HG03442 (cell line): ENCODE measurements at regions not wholly inside any gene's neighbourhood (a gene's known extent, or its start where the extent isn't known, plus 50 kb on each side); places are given as distances from the start of the nearest gene placed in this dataset.

ENCODE experiments used
- ATAC-seq: cut with Tn5 transposase; IDR thresholded peaks from one replicate; pipeline ENCODE4 v1.9.1; 2021; ENCODE audit warnings: mild to moderate bottlenecking, moderate library complexity; ENCODE audit not compliant: unreplicated experiment

- no peak for ATAC-seq
Measured at GRCh38 chr2:5913711-5914395, 221.7 kb downstream of the SOX11 start.

- ATAC-seq = no peak
Measured at GRCh38 chr2:5914811-5915611, 222.8 kb downstream of the SOX11 start.

GRCh38 chr2:5915881-5916310 is 223.7 kb downstream of the SOX11 start:
- no peak for ATAC-seq

DNA sequence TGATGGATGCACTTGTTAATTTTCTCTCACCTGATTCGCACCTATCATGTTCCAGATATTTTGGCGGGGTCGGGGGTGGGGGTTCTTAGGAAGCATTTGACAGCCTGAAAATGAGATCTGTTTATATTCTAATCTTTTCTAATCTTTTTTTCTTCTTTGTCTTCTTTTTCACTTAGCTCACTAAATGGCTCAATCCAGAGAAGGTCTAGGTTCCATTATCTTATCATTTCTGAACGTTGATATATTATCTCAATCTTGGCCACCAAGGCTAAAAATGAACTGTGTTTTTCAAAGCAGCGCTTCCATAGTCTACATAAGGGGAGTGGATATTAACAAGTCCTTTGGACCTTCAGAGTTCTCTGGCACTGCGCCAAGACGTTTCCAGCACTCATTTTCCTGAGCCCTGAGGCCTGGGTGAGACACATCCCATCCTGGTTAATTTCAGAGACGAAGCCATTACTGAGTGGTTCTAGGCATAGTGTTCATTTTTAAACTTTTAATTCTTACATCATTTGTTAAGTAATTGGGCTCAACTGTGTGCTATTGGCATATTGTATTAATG is 229.0 kb downstream of the SOX11 start:
- no peak for ATAC-seq

DNA sequence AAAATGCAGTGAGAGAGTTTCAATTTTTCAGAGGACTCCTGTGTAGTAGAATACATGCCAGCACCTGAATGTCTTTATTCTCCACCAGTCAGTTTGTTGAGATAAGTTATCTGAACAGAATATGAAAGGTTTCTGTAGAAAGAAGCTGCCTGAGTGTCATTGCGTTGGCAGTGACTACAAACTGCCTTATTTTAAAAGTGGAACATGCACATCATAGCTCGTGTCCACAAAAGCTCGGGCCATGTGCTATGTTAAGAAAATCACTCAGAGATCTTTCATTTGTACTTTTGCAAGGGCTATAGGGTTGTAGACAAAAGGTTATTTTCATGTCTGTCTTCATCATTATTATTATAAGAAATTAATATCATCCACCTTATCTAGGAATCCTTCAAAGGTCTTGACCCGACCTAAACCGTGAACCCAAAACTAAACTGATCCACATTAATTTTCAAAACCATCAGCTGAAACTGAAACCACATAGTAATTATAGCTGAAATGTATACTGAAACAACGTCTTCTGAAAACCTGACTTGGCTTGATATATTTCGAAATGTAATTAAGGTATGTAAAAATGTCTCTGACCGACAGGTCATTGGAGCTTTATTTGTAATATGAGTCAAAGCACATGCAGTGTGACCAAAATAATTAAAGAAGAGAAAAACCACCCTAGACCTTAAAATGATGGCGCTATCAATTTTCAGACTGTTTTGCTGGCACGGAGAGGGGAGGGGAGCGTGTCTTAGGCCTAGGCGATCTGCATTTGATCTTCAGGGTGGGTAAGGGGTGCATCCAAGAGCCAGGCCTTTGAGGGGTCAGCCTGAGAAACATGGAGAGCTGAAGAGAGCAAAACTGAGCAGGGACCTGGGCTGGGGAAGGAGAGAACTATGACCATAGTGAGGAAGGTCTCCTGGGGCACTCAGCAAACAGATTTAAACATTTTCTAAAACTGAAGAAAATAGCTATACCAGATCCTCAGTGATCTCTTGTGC is 232.1 kb downstream of the SOX11 start:
- ATAC-seq = no peak

- ATAC-seq = no peak
Measured at GRCh38 chr2:5925604-5926003, 233.4 kb downstream of the SOX11 start.

DNA sequence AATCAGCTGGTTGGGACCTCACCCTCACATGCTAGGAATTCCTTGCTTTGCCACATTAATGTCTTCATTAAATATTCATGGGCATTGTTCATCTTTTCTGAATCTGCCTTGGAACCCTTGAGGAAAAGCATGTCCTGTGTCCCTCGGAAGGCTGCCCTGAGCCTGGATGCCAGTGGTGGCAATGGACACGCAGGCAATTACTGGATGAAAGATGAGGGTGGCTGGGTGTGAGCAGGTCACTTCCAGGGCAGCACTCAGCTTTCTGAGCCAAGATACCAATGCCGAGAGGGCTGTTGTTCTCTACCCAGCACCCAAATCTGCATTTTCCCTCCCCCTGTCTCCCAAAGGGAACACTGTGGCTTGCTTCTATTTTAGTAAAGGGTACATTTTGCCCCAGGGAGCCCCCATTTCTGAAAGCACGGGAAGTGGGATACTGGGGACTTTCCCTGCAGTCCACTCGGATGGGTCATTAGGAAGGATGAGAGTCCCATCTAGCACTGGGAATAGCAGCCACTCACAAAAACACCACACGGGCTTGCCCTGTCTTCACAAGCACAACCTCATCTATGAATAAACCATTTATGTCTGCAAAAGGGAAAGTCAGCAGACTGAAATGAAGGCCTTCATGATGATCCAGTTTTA is 234.8 kb downstream of the SOX11 start:
- no peak for ATAC-seq

- ATAC-seq = no peak
Measured at GRCh38 chr2:5932556-5933469, 240.6 kb downstream of the SOX11 start.

GRCh38 chr2:5933669-5934068 is 241.5 kb downstream of the SOX11 start:
- no peak for ATAC-seq

DNA sequence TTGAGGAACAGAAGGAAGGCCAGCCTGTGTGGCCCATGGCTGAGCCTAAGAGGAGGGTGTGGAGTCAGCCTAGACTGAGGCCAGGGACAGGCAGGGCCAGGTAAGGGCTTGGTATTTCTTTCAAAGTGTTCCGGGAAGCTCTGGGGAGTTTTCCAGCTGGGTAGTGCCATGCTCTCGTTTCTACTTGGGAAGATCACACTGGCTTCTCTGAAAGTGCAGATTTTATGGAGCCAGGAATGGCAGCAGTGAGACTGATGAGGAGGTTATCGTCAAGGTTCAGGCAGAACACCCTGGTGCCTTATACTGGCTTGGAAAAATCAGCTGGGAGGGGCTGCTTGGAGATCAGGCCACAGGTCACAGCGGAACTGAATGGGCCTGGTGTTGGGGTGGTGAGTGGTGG is 245.1 kb downstream of the SOX11 start:
- ATAC-seq = no peak

DNA sequence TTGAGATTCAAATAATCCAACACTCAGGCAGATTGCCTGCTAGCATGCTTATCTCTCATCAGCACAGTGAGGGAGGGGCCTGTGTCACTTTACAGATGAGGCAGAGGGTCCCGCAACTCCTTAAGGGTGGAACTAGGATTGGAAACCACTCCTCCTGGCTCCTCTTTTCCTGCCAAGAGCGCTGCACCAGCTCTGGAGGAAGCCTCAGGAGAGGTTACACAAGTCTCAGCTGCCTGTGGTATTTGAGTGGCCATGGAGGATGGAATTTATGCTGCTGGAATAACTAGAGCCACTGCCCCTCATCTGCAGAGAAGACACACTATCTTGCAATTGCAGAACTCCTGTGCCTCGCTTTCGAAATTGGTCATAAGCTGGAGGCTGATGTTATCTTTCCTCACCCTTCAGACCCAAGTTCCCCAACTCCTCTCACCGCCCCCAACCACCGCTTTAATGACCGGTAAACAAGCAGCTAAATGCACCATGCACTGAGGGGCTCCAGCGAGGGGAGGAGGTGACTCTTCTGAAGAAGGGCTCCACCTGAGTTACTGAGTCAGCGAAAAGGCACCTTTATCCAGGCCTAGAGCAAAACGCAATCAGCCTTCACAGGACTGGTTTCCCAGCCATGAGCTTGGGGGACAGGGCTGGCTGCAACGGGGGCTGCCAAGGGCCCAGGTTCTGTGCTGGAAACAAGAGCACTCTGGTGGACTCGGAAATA is 245.8 kb downstream of the SOX11 start:
- ATAC-seq = no peak

DNA sequence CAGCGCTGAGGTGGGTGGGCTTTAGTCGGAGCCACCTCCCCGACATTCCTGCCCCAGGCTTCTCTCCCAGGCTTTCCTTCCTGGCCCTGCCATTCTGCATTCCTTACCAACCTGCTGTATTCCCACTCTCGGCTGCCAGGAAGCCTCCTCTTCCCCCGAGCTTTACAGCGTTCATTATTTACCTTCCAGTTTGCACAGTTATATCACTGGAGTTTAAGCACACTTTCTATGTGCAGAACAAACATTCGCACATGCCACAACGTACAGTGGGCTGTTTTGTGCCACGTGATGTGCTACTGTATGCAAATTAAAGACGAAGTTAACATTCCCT is 246.3 kb downstream of the SOX11 start:
- no peak for ATAC-seq

DNA sequence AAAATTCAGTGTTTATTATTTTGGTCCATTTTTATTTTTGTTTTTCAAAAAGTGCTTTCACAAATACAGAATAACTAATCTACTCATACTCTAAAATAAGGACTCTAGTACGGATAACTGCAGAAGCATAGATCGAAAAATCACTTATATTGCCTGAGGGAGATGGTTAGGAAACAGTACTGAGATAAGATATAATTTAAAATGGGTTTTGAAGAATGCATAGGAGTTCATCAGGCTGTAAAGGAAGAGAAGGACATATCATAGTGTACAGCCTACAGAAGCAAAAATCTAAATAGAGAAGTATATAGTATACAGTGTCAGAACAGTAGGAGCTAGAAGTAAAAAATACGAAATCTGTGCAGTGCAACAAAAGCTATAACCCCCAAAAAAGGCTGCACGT is 247.4 kb downstream of the SOX11 start:
- no peak for ATAC-seq

GRCh38 chr2:5940596-5941535 is 248.7 kb downstream of the SOX11 start:
- ATAC-seq = no peak

DNA sequence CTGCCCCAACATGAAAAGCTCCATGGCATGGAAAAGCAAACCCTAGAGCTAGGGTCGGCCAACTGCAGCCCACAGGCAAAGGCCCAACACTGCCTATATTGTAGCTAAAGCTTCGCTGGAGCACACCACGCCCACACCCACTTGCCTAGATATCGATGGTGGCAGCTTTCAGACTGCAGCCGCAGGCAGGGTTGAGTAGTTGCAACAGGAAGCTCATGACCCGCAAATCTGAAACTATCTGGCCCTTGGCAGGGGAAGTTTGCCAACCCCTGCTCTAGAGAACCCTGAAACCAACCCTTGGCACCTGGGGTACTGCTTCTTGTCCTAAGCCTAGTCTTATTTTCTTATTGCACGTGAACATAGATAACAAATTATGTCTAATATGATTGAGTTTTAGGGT is 250.0 kb downstream of the SOX11 start:
- no peak for ATAC-seq

- no peak for ATAC-seq
Measured at GRCh38 chr2:5945742-5946141, 253.6 kb downstream of the SOX11 start.

DNA sequence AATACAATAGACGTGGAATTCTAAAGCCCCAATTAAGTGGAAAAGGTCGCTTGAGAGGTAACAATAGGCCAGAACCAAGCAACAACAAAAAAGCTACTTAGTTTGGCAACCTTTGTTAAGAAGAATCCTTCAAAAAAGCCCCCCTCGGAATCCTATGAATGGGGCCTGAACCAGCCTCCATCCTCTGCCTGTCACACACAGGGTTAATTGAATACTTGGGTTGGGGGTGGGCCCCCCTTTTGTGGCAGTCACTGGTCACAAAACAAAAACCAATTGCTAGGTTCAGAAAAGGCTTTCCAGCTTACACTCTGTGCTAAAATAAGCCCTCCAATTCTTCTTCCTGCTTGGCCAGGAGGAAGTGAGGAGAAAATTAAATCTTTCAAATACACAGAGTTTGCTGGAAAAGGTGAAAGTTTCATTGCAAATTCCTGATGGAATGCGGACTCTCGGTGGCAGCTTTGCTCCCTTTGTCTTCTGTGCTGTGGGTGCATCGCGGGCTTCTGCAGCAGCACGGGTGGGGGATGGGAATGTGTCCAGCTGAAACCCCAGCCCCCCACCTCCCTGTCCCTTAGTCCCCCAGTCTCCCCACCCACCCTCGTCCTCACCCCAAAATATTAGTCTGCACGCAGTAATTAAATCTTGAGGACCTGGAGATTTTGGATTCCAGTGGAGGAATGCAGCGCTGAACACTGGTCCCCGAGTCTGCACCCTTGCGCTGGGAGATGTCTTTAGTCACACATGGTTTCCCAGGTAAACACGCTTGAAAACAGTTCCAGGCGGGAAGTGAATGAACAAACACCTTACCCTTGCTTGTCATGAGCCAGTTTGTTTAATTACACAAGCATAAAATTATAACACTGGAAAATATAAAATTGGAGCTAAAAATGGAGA is 254.3 kb downstream of the SOX11 start:
- ATAC-seq = no peak
